ENCODE measurements at regions not wholly inside any gene's neighbourhood (a gene's known extent, or its start where the extent isn't known, plus 50 kb on each side); places are given as distances from the start of the nearest gene placed in this dataset.

DNA sequence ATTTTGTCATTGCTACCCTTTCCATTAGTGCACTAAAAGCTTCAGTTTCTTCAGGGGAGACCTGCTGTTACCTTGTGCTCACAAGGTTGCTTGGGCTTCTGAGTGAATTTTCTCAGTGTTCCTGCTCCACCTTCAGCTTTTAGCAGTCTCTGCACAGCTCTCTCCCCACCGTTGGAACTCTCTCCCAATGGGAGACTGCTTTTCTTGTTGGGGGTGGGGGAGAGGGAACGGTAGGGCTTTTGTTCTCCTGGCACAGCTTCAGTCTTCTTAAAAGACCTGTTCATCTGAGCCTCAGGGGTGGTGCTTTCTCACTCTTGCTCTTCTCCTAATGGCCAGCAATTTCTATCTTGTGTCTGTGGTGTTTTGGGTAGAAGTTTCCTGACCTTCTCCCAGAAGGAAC is 915.7 kb downstream of the EFNA5 start:
- Mint-ChIP-seq H3K27ac (ENCODE audit: unreplicated experiment) (no peak overlapping the region), H3K9me3 (ENCODE audit: unreplicated experiment) (no peaks in the 10 kb centered on the region), H3K36me3 (ENCODE audit: low read depth, unreplicated experiment) (no peaks in the 10 kb centered on the region), H3K27me3 (ENCODE audit: unreplicated experiment) (no peaks in the 10 kb centered on the region), H3K4me3 (ENCODE audit: unreplicated experiment) (no peak overlapping the region), H3K4me1 (ENCODE audit: unreplicated experiment) (no peaks in the 10 kb centered on the region)
- no peak for DNase-seq (ENCODE audit: low spot score)
- TF ChIP-seq CTCF (IDR thresholded peaks at IDR 0.05; ENCODE audit: unreplicated experiment): no peak

DNA sequence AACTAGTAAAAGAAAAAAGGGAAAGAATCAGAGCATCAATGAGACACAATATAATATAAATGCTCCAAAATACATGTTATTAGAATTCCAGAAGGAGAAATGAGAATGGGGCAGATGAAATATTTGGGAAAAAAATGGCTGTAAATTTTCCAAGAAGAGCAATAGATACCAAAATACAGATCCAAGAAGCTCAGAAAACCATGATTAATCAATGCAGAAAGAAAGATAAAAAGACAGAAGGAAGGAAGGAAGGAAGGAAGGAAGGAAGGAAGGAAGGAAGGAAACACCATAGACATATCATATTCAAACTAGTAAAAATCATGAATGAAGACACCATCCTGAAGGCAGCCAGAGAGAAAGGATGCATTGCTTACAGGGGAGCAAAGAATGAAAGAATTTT is 920.9 kb downstream of the EFNA5 start:
- no peak overlapping the region for H3K4me3 Mint-ChIP-seq (ENCODE audit: unreplicated experiment)
- no peak for TF ChIP-seq CTCF (IDR thresholded peaks at IDR 0.05; ENCODE audit: unreplicated experiment)
- no peaks in the 10 kb centered on the region for H3K9me3 Mint-ChIP-seq (ENCODE audit: unreplicated experiment)
- no peak for DNase-seq (ENCODE audit: low spot score)
- H3K27me3 Mint-ChIP-seq (ENCODE audit: unreplicated experiment): no peaks in the 10 kb centered on the region
- no peaks in the 10 kb centered on the region for H3K36me3 Mint-ChIP-seq (ENCODE audit: low read depth, unreplicated experiment)
- no peaks in the 10 kb centered on the region for H3K4me1 Mint-ChIP-seq (ENCODE audit: unreplicated experiment)
- no peak overlapping the region for H3K27ac Mint-ChIP-seq (ENCODE audit: unreplicated experiment)

DNA sequence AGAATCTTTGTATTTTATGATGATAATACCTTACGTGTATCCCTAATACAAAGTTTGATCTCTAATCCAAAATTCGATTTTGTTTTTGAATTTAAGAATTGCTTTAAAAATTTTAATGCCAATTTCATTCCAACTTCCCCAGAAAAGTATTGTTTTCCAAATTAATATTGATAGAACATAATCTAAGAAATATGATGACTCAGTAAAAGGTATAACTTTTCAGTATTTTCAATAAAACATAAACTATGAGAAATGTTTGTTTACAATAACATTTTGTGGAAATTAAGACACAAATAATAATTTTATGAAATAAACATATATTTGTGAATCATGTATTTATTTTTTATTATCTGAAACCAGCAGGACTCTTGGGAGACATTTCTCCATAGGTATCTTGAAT is 931.6 kb downstream of the EFNA5 start:
- DNase-seq (ENCODE audit: low spot score): no peak
- Mint-ChIP-seq H3K4me1 (ENCODE audit: unreplicated experiment) (peaks cover 29% of the 10 kb centered on the region), H3K9me3 (ENCODE audit: unreplicated experiment) (no peaks in the 10 kb centered on the region), H3K27ac (ENCODE audit: unreplicated experiment) (no peak overlapping the region), H3K4me3 (ENCODE audit: unreplicated experiment) (no peak overlapping the region), H3K27me3 (ENCODE audit: unreplicated experiment) (no peaks in the 10 kb centered on the region), H3K36me3 (ENCODE audit: low read depth, unreplicated experiment) (peaks cover 6% of the 10 kb centered on the region)
- no peak for TF ChIP-seq CTCF (IDR thresholded peaks at IDR 0.05; ENCODE audit: unreplicated experiment)

GRCh38 chr5:106737111-106737510 is 933.6 kb downstream of the EFNA5 start:
- peak overlapping the region; percentile 95 for H3K27ac Mint-ChIP-seq (ENCODE audit: unreplicated experiment)
- peaks cover 6% of the 10 kb centered on the region for H3K36me3 Mint-ChIP-seq (ENCODE audit: low read depth, unreplicated experiment)
- H3K4me3 Mint-ChIP-seq (ENCODE audit: unreplicated experiment): no peak overlapping the region
- H3K9me3 Mint-ChIP-seq (ENCODE audit: unreplicated experiment): peaks cover 10% of the 10 kb centered on the region
- no peak for DNase-seq (ENCODE audit: low spot score)
- no peak for TF ChIP-seq CTCF (IDR thresholded peaks at IDR 0.05; ENCODE audit: unreplicated experiment)
- no peaks in the 10 kb centered on the region for H3K27me3 Mint-ChIP-seq (ENCODE audit: unreplicated experiment)
- peaks cover 29% of the 10 kb centered on the region for H3K4me1 Mint-ChIP-seq (ENCODE audit: unreplicated experiment)

- H3K9me3 Mint-ChIP-seq (ENCODE audit: unreplicated experiment): peaks cover 10% of the 10 kb centered on the region
- H3K4me1 Mint-ChIP-seq (ENCODE audit: unreplicated experiment): peaks cover 12% of the 10 kb centered on the region
- TF ChIP-seq CTCF (IDR thresholded peaks at IDR 0.05; ENCODE audit: unreplicated experiment): no peak
- H3K4me3 Mint-ChIP-seq (ENCODE audit: unreplicated experiment): no peak overlapping the region
- no peak for DNase-seq (ENCODE audit: low spot score)
- peaks cover 14% of the 10 kb centered on the region for H3K36me3 Mint-ChIP-seq (ENCODE audit: low read depth, unreplicated experiment)
- peaks cover 1% of the 10 kb centered on the region for H3K27me3 Mint-ChIP-seq (ENCODE audit: unreplicated experiment)
- H3K27ac Mint-ChIP-seq (ENCODE audit: unreplicated experiment): no peak overlapping the region
Measured at GRCh38 chr5:106732624-106733023, 938.1 kb downstream of the EFNA5 start.

Measured in endothelial cell (in vitro differentiated cells).